Rectal smooth muscle tissue (tissue), 1 donor: ENCODE measurements at regions not wholly inside any gene's neighbourhood (a gene's known extent, or its start where the extent isn't known, plus 50 kb on each side); places are given as distances from the start of the nearest gene placed in this dataset.

Source experiments
- H3K27ac ChIP-seq: one replicate; pipeline ENCODE4 v1.7.0; 2013; ENCODE audit warnings: low read depth, low read length, inconsistent platforms
- H3K27me3 ChIP-seq: one replicate; pipeline ENCODE4 v1.7.0; 2013; ENCODE audit warnings: low read length; ENCODE audit not compliant: control insufficient read depth, insufficient read depth
- H3K36me3 ChIP-seq: one replicate; pipeline ENCODE4 v1.7.0; 2013; ENCODE audit warnings: low read length; ENCODE audit not compliant: control insufficient read depth, insufficient read depth
- H3K4me1 ChIP-seq: one replicate; pipeline ENCODE4 v1.7.0; 2013; ENCODE audit warnings: low read length; ENCODE audit not compliant: control insufficient read depth, insufficient read depth
- H3K4me3 ChIP-seq: one replicate; pipeline ENCODE4 v1.7.0; 2013; ENCODE audit warnings: low read length
- H3K9ac ChIP-seq: one replicate; pipeline ENCODE4 v1.7.0; 2013; ENCODE audit warnings: low read length

- Histone ChIP-seq H3K4me1 (no peaks in the 10 kb centered on the region), H3K36me3 (no peaks in the 10 kb centered on the region), H3K9ac (no peak overlapping the region), H3K27ac (no peak overlapping the region), H3K4me3 (no peak overlapping the region), H3K27me3 (no peaks in the 10 kb centered on the region)
Measured at GRCh38 chr2:144137272-144137671, 382.6 kb downstream of the ZEB2 start.

GRCh38 chr2:144136297-144137010, 383.5 kb downstream of the ZEB2 start:
- no peak overlapping the region for H3K27ac ChIP-seq
- H3K4me3 ChIP-seq = no peak overlapping the region
- H3K36me3 ChIP-seq = no peaks in the 10 kb centered on the region
- no peaks in the 10 kb centered on the region for H3K4me1 ChIP-seq
- no peak overlapping the region for H3K9ac ChIP-seq
- no peaks in the 10 kb centered on the region for H3K27me3 ChIP-seq

DNA sequence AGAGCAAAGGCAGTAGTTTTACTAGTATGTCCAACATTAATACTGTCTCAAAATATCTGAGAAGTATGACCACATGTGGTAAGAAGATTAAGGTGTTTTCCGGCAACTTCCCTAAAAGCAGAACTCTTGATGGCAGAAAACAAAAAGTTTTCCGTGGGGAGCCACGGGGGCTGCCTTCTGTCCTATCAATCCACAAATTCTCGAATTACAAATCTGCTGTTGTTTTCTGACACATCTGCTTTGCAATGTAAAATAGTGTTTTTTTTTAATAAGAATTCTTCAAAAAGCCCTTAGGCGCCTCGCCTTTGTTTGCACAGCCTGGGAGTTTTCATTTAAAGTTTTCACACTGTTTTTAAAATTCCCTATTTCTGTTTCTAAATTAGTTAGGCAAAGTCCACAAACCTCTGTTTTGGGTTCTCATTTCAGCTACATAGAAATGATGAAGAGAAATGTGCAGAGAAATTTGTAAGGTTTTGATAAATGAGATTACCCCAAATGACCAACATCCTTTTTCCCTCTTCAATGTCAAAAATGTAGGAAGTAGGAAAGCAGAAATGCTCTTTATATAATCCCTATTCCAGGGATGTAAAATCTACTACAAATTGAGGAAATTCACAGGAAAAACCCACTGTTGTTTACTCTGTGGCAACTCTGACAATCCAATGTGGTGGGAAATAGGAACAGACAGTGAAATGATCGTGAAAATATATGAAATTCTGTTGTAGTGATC, 385.8 kb downstream of the ZEB2 start:
- H3K9ac ChIP-seq = no peak overlapping the region
- H3K4me3 ChIP-seq = no peak overlapping the region
- no peaks in the 10 kb centered on the region for H3K36me3 ChIP-seq
- no peaks in the 10 kb centered on the region for H3K27me3 ChIP-seq
- H3K27ac ChIP-seq = no peak overlapping the region
- H3K4me1 ChIP-seq = no peaks in the 10 kb centered on the region

- Histone ChIP-seq H3K36me3 (no peaks in the 10 kb centered on the region), H3K9ac (no peak overlapping the region), H3K4me3 (no peak overlapping the region)
Measured at GRCh38 chr2:144132357-144132756, 387.6 kb downstream of the ZEB2 start.

GRCh38 chr2:144131042-144131441, 388.9 kb downstream of the ZEB2 start:
- H3K27ac ChIP-seq = no peak overlapping the region
- H3K27me3 ChIP-seq = no peaks in the 10 kb centered on the region
- H3K4me1 ChIP-seq = no peaks in the 10 kb centered on the region
- no peak overlapping the region for H3K4me3 ChIP-seq
- no peaks in the 10 kb centered on the region for H3K36me3 ChIP-seq
- H3K9ac ChIP-seq = no peak overlapping the region

More at GRCh38 chr2:144132357-144132756, 387.6 kb downstream of the ZEB2 start:
- Histone ChIP-seq H3K27ac (no peak overlapping the region), H3K27me3 (no peaks in the 10 kb centered on the region), H3K4me1 (no peaks in the 10 kb centered on the region)

- no peaks in the 10 kb centered on the region for H3K4me1 ChIP-seq
- no peaks in the 10 kb centered on the region for H3K27me3 ChIP-seq
- no peaks in the 10 kb centered on the region for H3K36me3 ChIP-seq
- H3K27ac ChIP-seq = no peak overlapping the region
- no peak overlapping the region for H3K9ac ChIP-seq
- H3K4me3 ChIP-seq = no peak overlapping the region
Measured at GRCh38 chr2:144130551-144130950, 389.4 kb downstream of the ZEB2 start.

DNA sequence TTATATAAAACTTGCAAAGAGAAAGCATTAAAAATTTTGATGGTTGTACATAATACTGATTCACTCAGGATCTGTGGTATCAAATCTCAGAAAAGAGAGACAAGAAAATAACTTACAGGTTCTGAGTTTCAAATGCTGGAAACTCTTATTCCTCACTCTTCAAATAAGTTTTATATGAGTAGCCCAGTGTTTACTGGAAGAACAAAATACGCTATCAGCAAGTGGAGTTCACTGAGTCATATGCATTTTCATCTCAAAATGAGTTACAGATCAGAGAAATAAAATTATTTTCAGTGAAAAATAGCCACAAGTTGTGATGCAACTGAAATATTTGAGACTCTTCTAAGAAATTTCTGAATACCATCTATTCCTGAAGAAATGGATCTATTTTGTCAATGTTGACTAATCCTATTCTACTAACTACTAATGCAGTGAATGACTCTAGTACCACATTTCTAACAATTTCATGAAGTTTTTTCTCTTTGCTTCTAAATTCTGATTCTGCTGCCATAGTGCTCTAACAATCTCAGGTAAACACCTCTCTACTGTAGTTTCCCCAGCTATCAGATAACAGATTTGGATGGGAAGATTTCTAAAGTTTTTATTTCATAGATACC, 391.7 kb downstream of the ZEB2 start:
- Histone ChIP-seq H3K4me1 (no peaks in the 10 kb centered on the region), H3K27ac (no peak overlapping the region), H3K4me3 (no peak overlapping the region)

GRCh38 chr2:144127693-144128092, 392.2 kb downstream of the ZEB2 start:
- Histone ChIP-seq H3K4me1 (no peaks in the 10 kb centered on the region), H3K36me3 (no peaks in the 10 kb centered on the region), H3K9ac (no peak overlapping the region), H3K27me3 (no peaks in the 10 kb centered on the region), H3K27ac (no peak overlapping the region), H3K4me3 (no peak overlapping the region)

More for the DNA sequence above, 391.7 kb downstream of the ZEB2 start:
- Histone ChIP-seq H3K9ac (no peak overlapping the region), H3K36me3 (no peaks in the 10 kb centered on the region), H3K27me3 (no peaks in the 10 kb centered on the region)

GRCh38 chr2:144126302-144126701, 393.6 kb downstream of the ZEB2 start:
- H3K4me1 ChIP-seq = no peaks in the 10 kb centered on the region
- H3K4me3 ChIP-seq = no peak overlapping the region
- H3K27me3 ChIP-seq = no peaks in the 10 kb centered on the region
- H3K36me3 ChIP-seq = no peaks in the 10 kb centered on the region
- no peak overlapping the region for H3K27ac ChIP-seq
- no peak overlapping the region for H3K9ac ChIP-seq

- H3K4me3 ChIP-seq = no peak overlapping the region
- H3K4me1 ChIP-seq = no peaks in the 10 kb centered on the region
- H3K27me3 ChIP-seq = no peaks in the 10 kb centered on the region
- H3K27ac ChIP-seq = no peak overlapping the region
- no peak overlapping the region for H3K9ac ChIP-seq
- H3K36me3 ChIP-seq = no peaks in the 10 kb centered on the region
Measured at GRCh38 chr2:144125751-144126150, 394.2 kb downstream of the ZEB2 start.

DNA sequence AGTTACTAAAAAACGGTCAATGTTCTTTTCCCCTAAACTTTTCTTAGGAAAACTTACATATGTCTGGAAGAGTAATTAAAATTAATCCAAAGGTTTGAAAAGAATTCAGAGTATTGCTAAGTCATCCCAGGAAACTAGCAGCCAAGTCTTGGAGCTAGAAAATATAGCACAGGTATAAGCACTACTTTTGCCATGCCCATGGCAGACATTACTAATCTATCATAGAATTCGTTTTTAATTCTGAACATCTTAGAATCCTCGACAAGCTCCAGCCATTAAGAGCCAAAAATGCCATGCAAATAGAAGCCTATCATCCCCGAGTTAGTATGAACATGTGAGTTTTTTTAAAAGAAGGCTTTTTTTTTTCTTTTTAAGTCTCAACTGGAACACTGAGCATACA, 395.0 kb downstream of the ZEB2 start:
- Histone ChIP-seq H3K9ac (no peak overlapping the region), H3K27me3 (no peaks in the 10 kb centered on the region), H3K4me3 (no peak overlapping the region), H3K27ac (no peak overlapping the region), H3K36me3 (no peaks in the 10 kb centered on the region), H3K4me1 (no peaks in the 10 kb centered on the region)

GRCh38 chr2:144120487-144120886, 399.4 kb downstream of the ZEB2 start:
- H3K4me1 ChIP-seq = no peaks in the 10 kb centered on the region
- H3K36me3 ChIP-seq = no peaks in the 10 kb centered on the region
- H3K9ac ChIP-seq = no peak overlapping the region
- no peaks in the 10 kb centered on the region for H3K27me3 ChIP-seq
- H3K4me3 ChIP-seq = no peak overlapping the region
- no peak overlapping the region for H3K27ac ChIP-seq
